SW480 (cell line): ENCODE measurements at regions not wholly inside any gene's neighbourhood (a gene's known extent, or its start where the extent isn't known, plus 50 kb on each side); places are given as distances from the start of the nearest gene placed in this dataset.

Experiments
- DNase-seq: peaks from one replicate; pipeline ENCODE4 v3.0.0-alpha.2; 2016; ENCODE audit warnings: low spot score

- no peak for DNase-seq
These were observed 127.1 kb downstream of the TAF11L14 start for GRCh38 chr5:17761326-17761725.

GRCh38 chr5:17763301-17763700 lies 129.0 kb downstream of the TAF11L14 start:
- no peak for DNase-seq

- no peak for DNase-seq
These were observed 131.8 kb downstream of the TAF11L14 start for GRCh38 chr5:17766031-17766430.

- no peak for DNase-seq
These were observed 135.0 kb downstream of the TAF11L14 start for GRCh38 chr5:17769277-17769676.

GRCh38 chr5:17772232-17772631 lies 138.0 kb downstream of the TAF11L14 start:
- DNase-seq: no peak

- no peak for DNase-seq
These were observed 151.5 kb downstream of the TAF11L14 start for GRCh38 chr5:17785774-17786173.

GRCh38 chr5:17788351-17788750 lies 154.1 kb downstream of the TAF11L14 start:
- no peak for DNase-seq

GRCh38 chr5:17794201-17794600 lies 159.9 kb downstream of the TAF11L14 start:
- DNase-seq: no peak

GRCh38 chr5:17794815-17795214 lies 160.6 kb downstream of the TAF11L14 start:
- DNase-seq: peak; percentile 32

GRCh38 chr5:17796142-17796541 lies 161.9 kb downstream of the TAF11L14 start:
- no peak for DNase-seq

GRCh38 chr5:17796757-17797396 lies 162.6 kb downstream of the TAF11L14 start:
- no peak for DNase-seq

- DNase-seq: peak; percentile 92
These were observed 165.3 kb downstream of the TAF11L14 start for GRCh38 chr5:17799521-17799920.

GRCh38 chr5:17801595-17801994 lies 167.3 kb downstream of the TAF11L14 start:
- DNase-seq: no peak

- DNase-seq: no peak
These were observed 168.0 kb downstream of the TAF11L14 start for GRCh38 chr5:17802256-17802655.

- no peak for DNase-seq
These were observed 169.7 kb downstream of the TAF11L14 start for GRCh38 chr5:17803971-17804370.

- DNase-seq: no peak
These were observed 171.1 kb downstream of the TAF11L14 start for GRCh38 chr5:17805227-17805825.

- no peak for DNase-seq
These were observed 172.7 kb downstream of the TAF11L14 start for GRCh38 chr5:17806818-17807468.

- no peak for DNase-seq
These were observed 174.3 kb downstream of the TAF11L14 start for GRCh38 chr5:17808566-17808965.

- DNase-seq: no peak
These were observed 176.5 kb downstream of the TAF11L14 start for GRCh38 chr5:17810734-17811133.

- DNase-seq: no peak
These were observed 179.0 kb downstream of the TAF11L14 start for GRCh38 chr5:17813214-17813613.

GRCh38 chr5:17816505-17816904 lies 182.2 kb downstream of the TAF11L14 start:
- DNase-seq: no peak

- no peak for DNase-seq
These were observed 182.7 kb downstream of the TAF11L14 start for GRCh38 chr5:17816944-17817343.

GRCh38 chr5:17817990-17818389 lies 183.7 kb downstream of the TAF11L14 start:
- no peak for DNase-seq

GRCh38 chr5:17819783-17820182 lies 185.5 kb downstream of the TAF11L14 start:
- DNase-seq: no peak
